PC-9 (cell line): ENCODE measurements at regions not wholly inside any gene's neighbourhood (a gene's known extent, or its start where the extent isn't known, plus 50 kb on each side); places are given as distances from the start of the nearest gene placed in this dataset.

Experiments
- BruUV-seq: library from RNA; stranded (reverse); fragments of 400-500 nt; replicated peaks from 2 replicates; lab custom pipeline; 2021; lab: Mats Ljungman, UMichigan
- CTCF ChIA-PET: fragments of 300-600 bp; sonication (Branson Sonifier 250); formaldehyde crosslinking; loops from one replicate; lab custom pipeline; 2022; ENCODE audit warnings: antibody characterized with exemption; lab: Charles Lee
- POLR2A ChIA-PET: fragments of 300-600 bp; sonication (Branson Sonifier 250); formaldehyde crosslinking; loops from one replicate; lab custom pipeline; 2022; ENCODE audit warnings: antibody characterized with exemption; ENCODE audit not compliant: unreplicated experiment; lab: Charles Lee
- DNase-seq, 2 experiments: peaks; one replicate each; pipeline versions ENCODE4 v3.0.0 to v3.0.0-alpha.2; 2015 to 2022; ENCODE audit warnings: mixed read lengths in 1 of 2
- H2AFZ ChIP-seq: fragments of 200-600 bp; sonication (generic); 2 replicates; pipeline ENCODE4 v1.8.1; 2017; ENCODE audit warnings: antibody characterized with exemption
- H3F3A ChIP-seq: fragments of 200-600 bp; sonication (generic); 2 replicates; pipeline ENCODE4 v1.8.1; 2017; ENCODE audit warnings: antibody characterized with exemption, mild to moderate bottlenecking, low read depth; ENCODE audit not compliant: insufficient read depth
- H3K27ac ChIP-seq: fragments of 200-600 bp; sonication (generic); 2 replicates; pipeline ENCODE4 v1.6.1; 2016; ENCODE audit warnings: mixed run types
- H3K27me3 ChIP-seq: fragments of 200-600 bp; sonication (generic); 2 replicates; pipeline ENCODE4 v1.6.1; 2016; ENCODE audit warnings: low read depth, mixed run types; ENCODE audit not compliant: insufficient read depth
- H3K36me3 ChIP-seq: fragments of 200-600 bp; sonication (generic); 2 replicates; pipeline ENCODE4 v1.6.1; 2016; ENCODE audit warnings: low read depth, mixed run types
- H3K4me1 ChIP-seq: fragments of 200-600 bp; sonication (generic); replicated peaks from 2 replicates; pipeline ENCODE4 v1.6.1; 2016; ENCODE audit warnings: mixed run types; ENCODE audit not compliant: insufficient read depth
- H3K4me2 ChIP-seq: fragments of 200-600 bp; sonication (generic); 2 replicates; pipeline ENCODE4 v1.6.1; 2017; ENCODE audit warnings: mixed run types
- H3K4me3 ChIP-seq: fragments of 200-600 bp; sonication (generic); 2 replicates; pipeline ENCODE4 v1.6.1; 2016; ENCODE audit warnings: mixed run types
- H3K79me2 ChIP-seq: fragments of 200-600 bp; sonication (generic); 2 replicates; pipeline ENCODE4 v1.6.1; 2017; ENCODE audit warnings: low read depth, mixed run types
- H3K9me2 ChIP-seq: fragments of 200-600 bp; sonication (generic); 2 replicates; pipeline ENCODE4 v1.8.1; 2017; ENCODE audit warnings: mild to moderate bottlenecking; ENCODE audit not compliant: insufficient read depth
- H3K9me3 ChIP-seq: fragments of 200-600 bp; sonication (generic); 2 replicates; pipeline ENCODE4 v1.8.1; 2016; ENCODE audit warnings: low read depth; ENCODE audit not compliant: insufficient read depth
- H4K20me1 ChIP-seq: fragments of 200-600 bp; sonication (generic); 2 replicates; pipeline ENCODE4 v1.8.1; 2017; ENCODE audit not compliant: insufficient read depth
- EZH2 ChIP-seq: fragments of 200-600 bp; sonication (generic); IDR thresholded peaks from 2 replicates; pipeline ENCODE4 v1.8.0; 2017; ENCODE audit warnings: antibody characterized with exemption, low read depth
- intact Hi-C: fragments of 100-400 bp; cut with micrococcal nuclease; formaldehyde crosslinking; loops from one replicate; pipeline ENCODE4 v1.10.0; 2022; ENCODE audit not compliant: unreplicated experiment
- TF ChIP-seq, protein P1 (sequence below): fragments of 200-600 bp; sonication (generic); conservative IDR thresholded peaks from 2 replicates; pipeline ENCODE4 v1.6.1; 2017; ENCODE audit warnings: mixed run types, antibody characterized with exemption, mild to moderate bottlenecking, moderate library complexity

- BruUV-seq, result no TSS peak
- Histone ChIP-seq H3F3A (no peaks in the 10 kb centered on the region), H3K36me3 (no peaks in the 10 kb centered on the region), H3K79me2 (no peaks in the 10 kb centered on the region), H3K9me3 (no peaks in the 10 kb centered on the region), H3K4me2 (no peak overlapping the region), H3K27me3 (no peaks in the 10 kb centered on the region), H3K27ac (no peak overlapping the region), H4K20me1 (no peaks in the 10 kb centered on the region), H2AFZ (no peak overlapping the region), H3K4me1 (no peaks in the 10 kb centered on the region), H3K4me3 (no peak overlapping the region), H3K9me2 (no peaks in the 10 kb centered on the region)
- no peak for DNase-seq
- TF ChIP-seq EZH2, result no peak
- TF ChIP-seq, protein P1, sequence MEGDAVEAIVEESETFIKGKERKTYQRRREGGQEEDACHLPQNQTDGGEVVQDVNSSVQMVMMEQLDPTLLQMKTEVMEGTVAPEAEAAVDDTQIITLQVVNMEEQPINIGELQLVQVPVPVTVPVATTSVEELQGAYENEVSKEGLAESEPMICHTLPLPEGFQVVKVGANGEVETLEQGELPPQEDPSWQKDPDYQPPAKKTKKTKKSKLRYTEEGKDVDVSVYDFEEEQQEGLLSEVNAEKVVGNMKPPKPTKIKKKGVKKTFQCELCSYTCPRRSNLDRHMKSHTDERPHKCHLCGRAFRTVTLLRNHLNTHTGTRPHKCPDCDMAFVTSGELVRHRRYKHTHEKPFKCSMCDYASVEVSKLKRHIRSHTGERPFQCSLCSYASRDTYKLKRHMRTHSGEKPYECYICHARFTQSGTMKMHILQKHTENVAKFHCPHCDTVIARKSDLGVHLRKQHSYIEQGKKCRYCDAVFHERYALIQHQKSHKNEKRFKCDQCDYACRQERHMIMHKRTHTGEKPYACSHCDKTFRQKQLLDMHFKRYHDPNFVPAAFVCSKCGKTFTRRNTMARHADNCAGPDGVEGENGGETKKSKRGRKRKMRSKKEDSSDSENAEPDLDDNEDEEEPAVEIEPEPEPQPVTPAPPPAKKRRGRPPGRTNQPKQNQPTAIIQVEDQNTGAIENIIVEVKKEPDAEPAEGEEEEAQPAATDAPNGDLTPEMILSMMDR, result no peak
- POLR2A ChIA-PET, result interaction anchor here (0.6 kb wide), 1 partner anchor 19 kb away, joined by 3 read pairs; no protein-coding TSS in a partner anchor
- CTCF ChIA-PET, result no interaction called here
- intact Hi-C loops, result no loop called here
Observed at GRCh38 chr5:136924490-136924889, 559.1 kb upstream of the TRPC7 start.

DNA sequence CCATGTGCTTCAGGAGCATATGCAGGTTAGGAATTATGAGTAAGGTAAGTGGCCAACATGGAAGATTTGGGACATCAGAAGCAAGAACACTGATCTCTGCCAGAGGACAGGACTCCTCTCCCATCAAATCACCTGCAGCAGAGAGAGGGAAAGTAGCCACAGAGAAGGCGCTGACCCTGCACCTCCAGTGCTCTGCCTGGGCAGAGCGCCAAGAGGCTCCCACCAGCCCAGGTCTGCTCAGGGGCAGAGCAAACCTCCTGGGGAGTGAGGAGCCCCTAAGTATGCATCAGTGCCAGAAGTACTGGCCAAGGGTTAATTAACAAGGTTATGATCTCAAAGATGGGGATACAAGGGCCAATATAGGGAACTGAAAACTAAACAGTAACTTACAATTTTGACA lies 545.3 kb upstream of the TRPC7 start:
- H3K27me3 ChIP-seq, result no peaks in the 10 kb centered on the region
- H3K9me2 ChIP-seq, result no peaks in the 10 kb centered on the region
- peaks cover 8% of the 10 kb centered on the region; the same call in 1 of the 2 replicates for H3F3A ChIP-seq
- H3K4me1 ChIP-seq, result peaks cover 17% of the 10 kb centered on the region
- no peak overlapping the region for H2AFZ ChIP-seq
- intact Hi-C loops, result no loop called here
- no peaks in the 10 kb centered on the region for H3K9me3 ChIP-seq
- DNase-seq, result no peak
- H3K36me3 ChIP-seq, result no peaks in the 10 kb centered on the region
- no peak overlapping the region for H3K4me2 ChIP-seq
- no peak overlapping the region for H3K27ac ChIP-seq
- TF ChIP-seq, protein P1, result no peak
- TF ChIP-seq EZH2, result no peak
- no peaks in the 10 kb centered on the region for H3K79me2 ChIP-seq
- H4K20me1 ChIP-seq, result no peaks in the 10 kb centered on the region
- POLR2A ChIA-PET, result no interaction called here
- CTCF ChIA-PET, result no interaction called here
- no TSS peak for BruUV-seq
- H3K4me3 ChIP-seq, result no peak overlapping the region

DNA sequence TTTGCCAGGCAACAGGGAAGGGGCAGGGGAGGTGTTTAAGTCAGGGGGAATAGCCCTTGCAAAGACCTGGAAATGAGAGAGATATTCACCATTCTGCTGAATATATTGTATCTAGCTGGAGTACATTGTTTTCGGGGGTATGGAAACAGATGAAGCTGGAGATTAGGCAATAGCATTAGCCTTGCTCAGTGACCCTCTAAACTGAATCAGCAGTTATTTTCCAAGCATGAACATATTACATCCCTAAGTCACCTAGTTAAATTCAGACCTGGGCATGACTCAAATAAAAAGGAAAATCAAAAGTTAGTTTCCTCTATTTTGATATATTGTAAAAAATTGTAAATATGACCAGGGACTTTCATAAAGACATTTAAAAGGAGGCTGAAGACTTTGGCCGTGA lies 544.6 kb upstream of the TRPC7 start:
- no peak overlapping the region for H3K4me2 ChIP-seq
- no TSS peak for BruUV-seq
- no peaks in the 10 kb centered on the region for H3K27me3 ChIP-seq
- intact Hi-C loops, result loop anchor here (5.0 kb wide), 1 partner anchor 47 kb away; no protein-coding TSS in a partner anchor
- H3F3A ChIP-seq, result peaks cover 9% of the 10 kb centered on the region; the same call in 1 of the 2 replicates
- POLR2A ChIA-PET, result no interaction called here
- H3K9me3 ChIP-seq, result no peaks in the 10 kb centered on the region
- TF ChIP-seq EZH2, result no peak
- TF ChIP-seq, protein P1, result no peak
- H3K27ac ChIP-seq, result no peak overlapping the region
- no peaks in the 10 kb centered on the region for H3K36me3 ChIP-seq
- DNase-seq, result no peak
- no peak overlapping the region for H3K4me3 ChIP-seq
- CTCF ChIA-PET, result no interaction called here
- H3K4me1 ChIP-seq, result peaks cover 24% of the 10 kb centered on the region
- no peaks in the 10 kb centered on the region for H3K79me2 ChIP-seq
- H2AFZ ChIP-seq, result no peak overlapping the region
- no peaks in the 10 kb centered on the region for H4K20me1 ChIP-seq
- no peaks in the 10 kb centered on the region for H3K9me2 ChIP-seq
